ENCODE measurements at regions not wholly inside any gene's neighbourhood (a gene's known extent, or its start where the extent isn't known, plus 50 kb on each side); places are given as distances from the start of the nearest gene placed in this dataset.

DNA sequence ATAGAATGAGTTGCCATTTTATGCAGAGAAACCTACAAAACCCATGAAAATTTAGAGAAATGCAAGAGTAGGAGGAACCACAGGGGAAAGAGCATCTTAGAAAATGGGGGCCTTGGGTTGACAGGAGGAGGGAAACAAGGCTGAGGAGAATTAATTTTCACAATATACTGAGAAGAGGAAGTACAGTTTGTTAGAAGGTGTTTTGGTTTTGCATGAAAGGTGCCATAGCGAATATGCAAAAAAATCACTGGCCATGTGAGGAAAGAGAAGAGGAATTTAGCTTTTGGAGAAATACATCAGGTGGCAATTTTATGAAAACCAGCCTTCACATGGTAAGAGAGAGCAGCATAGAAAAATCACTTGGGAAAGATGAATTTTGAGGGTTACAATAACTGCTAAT lies 413.9 kb upstream of the C2CD4B start:
- TF ChIP-seq, protein P1, sequence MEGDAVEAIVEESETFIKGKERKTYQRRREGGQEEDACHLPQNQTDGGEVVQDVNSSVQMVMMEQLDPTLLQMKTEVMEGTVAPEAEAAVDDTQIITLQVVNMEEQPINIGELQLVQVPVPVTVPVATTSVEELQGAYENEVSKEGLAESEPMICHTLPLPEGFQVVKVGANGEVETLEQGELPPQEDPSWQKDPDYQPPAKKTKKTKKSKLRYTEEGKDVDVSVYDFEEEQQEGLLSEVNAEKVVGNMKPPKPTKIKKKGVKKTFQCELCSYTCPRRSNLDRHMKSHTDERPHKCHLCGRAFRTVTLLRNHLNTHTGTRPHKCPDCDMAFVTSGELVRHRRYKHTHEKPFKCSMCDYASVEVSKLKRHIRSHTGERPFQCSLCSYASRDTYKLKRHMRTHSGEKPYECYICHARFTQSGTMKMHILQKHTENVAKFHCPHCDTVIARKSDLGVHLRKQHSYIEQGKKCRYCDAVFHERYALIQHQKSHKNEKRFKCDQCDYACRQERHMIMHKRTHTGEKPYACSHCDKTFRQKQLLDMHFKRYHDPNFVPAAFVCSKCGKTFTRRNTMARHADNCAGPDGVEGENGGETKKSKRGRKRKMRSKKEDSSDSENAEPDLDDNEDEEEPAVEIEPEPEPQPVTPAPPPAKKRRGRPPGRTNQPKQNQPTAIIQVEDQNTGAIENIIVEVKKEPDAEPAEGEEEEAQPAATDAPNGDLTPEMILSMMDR (optimal IDR thresholded peaks at IDR 0.05 in 1 of 3, IDR thresholded peaks at IDR 0.05 in 1 of 3, conservative IDR thresholded peaks at IDR 0.05 in 1 of 3; ENCODE audit: extremely low read depth in 1 of 3, insufficient read depth in 2 of 3, low read length in 3 of 3), result no peak
- no peak for TF ChIP-seq EZH2 (IDR thresholded peaks at IDR 0.05; ENCODE audit: low read length)

All from keratinocyte (primary cell).